Liver (tissue), 8 donors: ENCODE measurements at regions not wholly inside any gene's neighbourhood (a gene's known extent, or its start where the extent isn't known, plus 50 kb on each side); places are given as distances from the start of the nearest gene placed in this dataset.

Source experiments
- DNase-seq: peaks from one replicate; pipeline ENCODE4 v3.0.0-alpha.2; 2017; ENCODE audit warnings: low spot score
- H3K27ac ChIP-seq, 2 donors: one replicate each; pipeline ENCODE4 v1.7.0; 2013; ENCODE audit warnings: inconsistent platforms in 2 of 2, low read length in 2 of 2, control low read depth in 1 of 2, low read depth in 1 of 2, mild to moderate bottlenecking in 1 of 2
- H3K27me3 ChIP-seq, 4 donors: one replicate each; pipeline versions ENCODE4 v1.6.1 to v1.7.0; 2013; ENCODE audit warnings: low read length in 3 of 4, inconsistent platforms in 1 of 4, mild to moderate bottlenecking in 1 of 4, moderate library complexity in 1 of 4; ENCODE audit not compliant: control insufficient read depth in 4 of 4, insufficient read depth in 4 of 4
- H3K36me3 ChIP-seq, 4 donors: one replicate each; pipeline versions ENCODE4 v1.6.1 to v1.7.0; 2013; ENCODE audit warnings: low read length in 3 of 4, mild to moderate bottlenecking in 3 of 4, low read depth in 1 of 4, moderate library complexity in 1 of 4; ENCODE audit not compliant: control insufficient read depth in 4 of 4, insufficient read depth in 3 of 4
- H3K4me1 ChIP-seq, 4 donors: one replicate each; pipeline versions ENCODE4 v1.6.1 to v1.7.0; 2013; ENCODE audit warnings: low read length in 3 of 4, mild to moderate bottlenecking in 3 of 4, moderate library complexity in 1 of 4; ENCODE audit not compliant: control insufficient read depth in 4 of 4, insufficient read depth in 4 of 4
- H3K4me3 ChIP-seq, 3 donors: one replicate each; pipeline versions ENCODE4 v1.6.1 to v1.7.0; 2013; ENCODE audit warnings: low read length in 3 of 3, control low read depth in 1 of 3, low read depth in 1 of 3, mild to moderate bottlenecking in 1 of 3
- H3K9ac ChIP-seq, 2 donors: one replicate each; pipeline ENCODE4 v1.7.0; 2013; ENCODE audit warnings: low read length in 2 of 2, mild to moderate bottlenecking in 2 of 2, moderate library complexity in 2 of 2, control low read depth in 1 of 2, low read depth in 1 of 2
- H3K9me3 ChIP-seq, 4 donors: one replicate each; pipeline versions ENCODE4 v1.6.1 to v1.7.0; 2013; ENCODE audit warnings: low read length in 3 of 4; ENCODE audit not compliant: control insufficient read depth in 4 of 4
- EGR1 ChIP-seq, 2 donors: IDR thresholded peaks; 2 replicates each; pipeline ENCODE4 v1.6.1; 2016 to 2018; ENCODE audit warnings: antibody characterized with exemption in 2 of 2, low read depth in 2 of 2
- FOXA2 ChIP-seq: IDR thresholded peaks from 2 replicates; pipeline ENCODE4 v1.6.1; 2016; ENCODE audit warnings: antibody characterized with exemption
- GABPA ChIP-seq, 2 donors: IDR thresholded peaks in 1 of 2; conservative IDR thresholded peaks in 1 of 2; 2 replicates each; pipeline ENCODE4 v1.6.1; 2016; ENCODE audit warnings: antibody characterized with exemption in 2 of 2, mild to moderate bottlenecking in 1 of 2, moderate library complexity in 1 of 2
- HNF4A ChIP-seq, 2 donors: conservative IDR thresholded peaks; 2 replicates each; pipeline ENCODE4 v1.6.1; 2016; ENCODE audit warnings: antibody characterized with exemption in 2 of 2, mild to moderate bottlenecking in 2 of 2
- HNF4G ChIP-seq: IDR thresholded peaks from 2 replicates; pipeline ENCODE4 v1.6.1; 2016; ENCODE audit warnings: antibody characterized with exemption
- JUND ChIP-seq, 2 donors: IDR thresholded peaks; 2 replicates each; pipeline ENCODE4 v1.6.1; 2016; ENCODE audit warnings: antibody characterized with exemption in 2 of 2
- MAX ChIP-seq: IDR thresholded peaks from 2 replicates; pipeline ENCODE4 v1.6.1; 2016; ENCODE audit warnings: antibody characterized with exemption
- NR2F2 ChIP-seq: IDR thresholded peaks from 2 replicates; pipeline ENCODE4 v1.6.1; 2016; ENCODE audit warnings: antibody characterized with exemption
- RAD21 ChIP-seq, 2 donors: IDR thresholded peaks; 2 replicates each; pipeline ENCODE4 v1.6.1; 2016; ENCODE audit warnings: antibody characterized with exemption in 2 of 2, mild to moderate bottlenecking in 2 of 2
- REST ChIP-seq: IDR thresholded peaks from 2 replicates; pipeline ENCODE4 v1.6.1; 2016; ENCODE audit warnings: antibody characterized with exemption, mild to moderate bottlenecking
- RXRA ChIP-seq, 2 donors: IDR thresholded peaks; 2 replicates each; pipeline ENCODE4 v1.6.1; 2017 to 2018; ENCODE audit warnings: antibody characterized with exemption in 2 of 2, mild to moderate bottlenecking in 1 of 2
- TAF1 ChIP-seq: conservative IDR thresholded peaks from 2 replicates; pipeline ENCODE4 v1.6.1; 2016; ENCODE audit warnings: antibody characterized with exemption, mild to moderate bottlenecking
- ZBTB33 ChIP-seq: IDR thresholded peaks from 2 replicates; pipeline ENCODE4 v1.6.1; 2016; ENCODE audit warnings: antibody characterized with exemption
- WGBS: extraction: QIAGEN DNeasy Blood & Tissue Kit; methylation state at CpG from one replicate; pipeline ENCODE4 v1.1.7; 2013; 5-methylcytosine and 5-hydroxymethylcytosine counted together
- TF ChIP-seq, protein P1 (sequence below): fragments of 150-350 bp; IDR thresholded peaks from 2 replicates; pipeline ENCODE4 v1.5.1; 2017; ENCODE audit warnings: improper control_type of control experiment, low read depth, low read length; ENCODE audit not compliant: missing input control
- donor health status: healthy.
- donor health status: healthy.
- donor health status: healthy.
- donor health status: healthy.
- donor health status: healthy.

GRCh38 chr10:121296881-121297585 lies 301.2 kb downstream of the FGFR2 start (continued):
- TF ChIP-seq MAX (no peak), FOXA2 (no peak), HNF4A (conservative IDR thresholded peaks at IDR 0.05) (no peak), GABPA (IDR thresholded peaks at IDR 0.05 in 1 of 2, conservative IDR thresholded peaks at IDR 0.05 in 1 of 2) (no peak), EGR1 (IDR thresholded peaks at IDR 0.05; ENCODE audit: low read depth in 2 of 2) (no peak)
- TF ChIP-seq, protein P1, sequence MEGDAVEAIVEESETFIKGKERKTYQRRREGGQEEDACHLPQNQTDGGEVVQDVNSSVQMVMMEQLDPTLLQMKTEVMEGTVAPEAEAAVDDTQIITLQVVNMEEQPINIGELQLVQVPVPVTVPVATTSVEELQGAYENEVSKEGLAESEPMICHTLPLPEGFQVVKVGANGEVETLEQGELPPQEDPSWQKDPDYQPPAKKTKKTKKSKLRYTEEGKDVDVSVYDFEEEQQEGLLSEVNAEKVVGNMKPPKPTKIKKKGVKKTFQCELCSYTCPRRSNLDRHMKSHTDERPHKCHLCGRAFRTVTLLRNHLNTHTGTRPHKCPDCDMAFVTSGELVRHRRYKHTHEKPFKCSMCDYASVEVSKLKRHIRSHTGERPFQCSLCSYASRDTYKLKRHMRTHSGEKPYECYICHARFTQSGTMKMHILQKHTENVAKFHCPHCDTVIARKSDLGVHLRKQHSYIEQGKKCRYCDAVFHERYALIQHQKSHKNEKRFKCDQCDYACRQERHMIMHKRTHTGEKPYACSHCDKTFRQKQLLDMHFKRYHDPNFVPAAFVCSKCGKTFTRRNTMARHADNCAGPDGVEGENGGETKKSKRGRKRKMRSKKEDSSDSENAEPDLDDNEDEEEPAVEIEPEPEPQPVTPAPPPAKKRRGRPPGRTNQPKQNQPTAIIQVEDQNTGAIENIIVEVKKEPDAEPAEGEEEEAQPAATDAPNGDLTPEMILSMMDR, result no peak

DNA sequence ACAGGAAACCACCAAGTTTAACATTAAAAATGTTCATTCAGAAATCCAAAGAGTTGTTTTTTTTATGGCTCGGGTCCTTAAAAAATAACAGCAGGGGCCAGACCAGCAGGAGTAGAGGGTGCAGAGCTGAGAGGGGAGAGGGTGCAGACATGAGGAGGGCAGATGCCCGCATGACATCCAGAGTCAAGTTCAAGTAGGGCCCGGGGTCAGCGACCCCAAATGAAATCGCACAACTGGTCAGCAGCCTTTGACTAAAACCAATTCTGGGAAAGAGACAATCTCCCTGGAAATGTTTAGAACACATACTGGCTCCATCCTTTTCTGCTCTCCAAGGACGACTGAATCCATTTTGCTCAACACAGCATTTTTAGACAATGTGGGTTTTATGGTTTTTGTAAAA lies 297.5 kb downstream of the FGFR2 start:
- no peak overlapping the region for H3K9ac ChIP-seq
- H3K27me3 ChIP-seq, result no peaks in the 10 kb centered on the region
- H3K27ac ChIP-seq, result no peak overlapping the region
- no peak for DNase-seq
- peaks cover 0 to 16% (median 9%) of the 10 kb centered on the region in 4 donors for H3K4me1 ChIP-seq
- H3K4me3 ChIP-seq, result no peak overlapping the region
- no peaks in the 10 kb centered on the region for H3K36me3 ChIP-seq
- TF ChIP-seq FOXA2 (no peak), RXRA (IDR thresholded peaks at IDR 0.05) (peak; percentile 58 to 76), TAF1 (no peak), NR2F2 (peak; percentile 64), REST (no peak), RAD21 (IDR thresholded peaks at IDR 0.05) (no peak)
- 46% methylated on average over 6 of the region's 6 CpGs for WGBS
- no peaks in the 10 kb centered on the region for H3K9me3 ChIP-seq

GRCh38 chr10:121302541-121303180 lies 295.6 kb downstream of the FGFR2 start:
- DNase-seq, result no peak
- Histone ChIP-seq H3K4me1 (peaks cover 0 to 16% (median 9%) of the 10 kb centered on the region in 4 donors), H3K27ac (no peak overlapping the region), H3K27me3 (no peaks in the 10 kb centered on the region), H3K9ac (no peak overlapping the region), H3K9me3 (no peaks in the 10 kb centered on the region), H3K36me3 (no peaks in the 10 kb centered on the region), H3K4me3 (no peak overlapping the region)
- WGBS, result 82% methylated on average over 7 of the region's 7 CpGs
- TF ChIP-seq JUND (IDR thresholded peaks at IDR 0.05) (no peak), ZBTB33 (no peak), HNF4G (no peak), REST (no peak), MAX (no peak)
- TF ChIP-seq, protein P1, result no peak
